MM.1S (cell line): ENCODE measurements at regions not wholly inside any gene's neighbourhood (a gene's known extent, or its start where the extent isn't known, plus 50 kb on each side); places are given as distances from the start of the nearest gene placed in this dataset.

Experiments
- DNase-seq: peaks from one replicate; pipeline ENCODE4 v3.0.0-alpha.2; 2015
- H2AFZ ChIP-seq: fragments of 300-600 bp; sonication (generic); 2 replicates; pipeline ENCODE4 v1.6.0; 2016; ENCODE audit warnings: antibody characterized with exemption, low read length
- H3F3A ChIP-seq: fragments of 300-600 bp; sonication (generic); 2 replicates; pipeline ENCODE4 v1.6.1; 2016; ENCODE audit warnings: mild to moderate bottlenecking, antibody characterized with exemption, low read length, moderate library complexity, mixed read lengths; ENCODE audit not compliant: insufficient read depth
- H3K27ac ChIP-seq: fragments of 300-600 bp; sonication (generic); 2 replicates; pipeline ENCODE4 v1.5.1; 2016; ENCODE audit warnings: mild to moderate bottlenecking, low read length
- H3K27me3 ChIP-seq: fragments of 300-600 bp; sonication (generic); replicated peaks from 2 replicates; pipeline ENCODE4 v1.6.0; 2016; ENCODE audit warnings: low read length; ENCODE audit not compliant: insufficient read depth
- H3K36me3 ChIP-seq: fragments of 300-600 bp; sonication (generic); replicated peaks from 2 replicates; pipeline ENCODE4 v1.6.1; 2016; ENCODE audit warnings: mild to moderate bottlenecking, low read length, mixed read lengths; ENCODE audit not compliant: insufficient read depth
- H3K4me1 ChIP-seq: fragments of 300-600 bp; sonication (generic); 2 replicates; pipeline ENCODE4 v1.6.1; 2016; ENCODE audit warnings: low read length, mixed read lengths
- H3K4me2 ChIP-seq: fragments of 300-600 bp; sonication (generic); 2 replicates; pipeline ENCODE4 v1.6.0; 2016; ENCODE audit warnings: low read depth, low read length
- H3K4me3 ChIP-seq: fragments of 300-600 bp; sonication (generic); 2 replicates; pipeline ENCODE4 v1.5.1; 2016; ENCODE audit warnings: low read length, mixed read lengths
- H3K79me2 ChIP-seq: fragments of 300-600 bp; sonication (generic); 2 replicates; pipeline ENCODE4 v1.6.1; 2016; ENCODE audit warnings: mixed run types, low read length, mixed read lengths
- H3K9ac ChIP-seq: fragments of 300-600 bp; sonication (generic); 2 replicates; pipeline ENCODE4 v1.6.1; 2016; ENCODE audit warnings: low read length, mixed read lengths
- H3K9me2 ChIP-seq: fragments of 300-600 bp; sonication (generic); replicated peaks from 2 replicates; pipeline ENCODE4 v1.6.1; 2016; ENCODE audit warnings: mild to moderate bottlenecking, low read length, mixed read lengths; ENCODE audit not compliant: insufficient read depth
- H3K9me3 ChIP-seq: fragments of 300-600 bp; sonication (generic); replicated peaks from 2 replicates; pipeline ENCODE4 v1.6.1; 2016; ENCODE audit warnings: mild to moderate bottlenecking, low read length, mixed read lengths; ENCODE audit not compliant: insufficient read depth
- H4K20me1 ChIP-seq: fragments of 300-600 bp; sonication (generic); 2 replicates; pipeline ENCODE4 v1.6.1; 2016; ENCODE audit warnings: mild to moderate bottlenecking, low read length, moderate library complexity, mixed read lengths; ENCODE audit not compliant: insufficient read depth
- CTCF ChIP-seq: fragments of 300-600 bp; sonication (generic); IDR thresholded peaks from 2 replicates; pipeline ENCODE4 v1.5.1; 2016; ENCODE audit warnings: antibody characterized with exemption, low read length, mixed read lengths
- EZH2 ChIP-seq: fragments of 300-600 bp; sonication (generic); optimal IDR thresholded peaks from 2 replicates; pipeline ENCODE3; 2017; ENCODE audit warnings: low read depth, mild to moderate bottlenecking, antibody characterized with exemption, low read length, mixed read lengths
- EZH2phosphoT487 ChIP-seq: fragments of 300-600 bp; sonication (generic); IDR thresholded peaks from 2 replicates; pipeline ENCODE4 v1.6.1; 2018; ENCODE audit warnings: antibody characterized with exemption, low read length

- Histone ChIP-seq H3K9ac (no peak overlapping the region), H3K4me3 (no peak overlapping the region), H3K27ac (no peak overlapping the region), H3K9me2 (no peaks in the 10 kb centered on the region), H3K9me3 (no peaks in the 10 kb centered on the region), H3K36me3 (no peaks in the 10 kb centered on the region), H3K79me2 (no peaks in the 10 kb centered on the region), H3F3A (no peaks in the 10 kb centered on the region), H4K20me1 (no peaks in the 10 kb centered on the region), H2AFZ (no peak overlapping the region), H3K4me1 (no peaks in the 10 kb centered on the region), H3K4me2 (no peak overlapping the region), H3K27me3 (no peaks in the 10 kb centered on the region)
- no peak for DNase-seq
- TF ChIP-seq CTCF, result no peak
- no peak for TF ChIP-seq EZH2phosphoT487
- no peak for TF ChIP-seq EZH2
These were observed 1632.8 kb upstream of the CELF4 start for GRCh38 chr18:39198376-39198775.

GRCh38 chr18:39191931-39192330, 1626.3 kb upstream of the CELF4 start:
- Histone ChIP-seq H3K4me2 (no peak overlapping the region), H3K9me3 (no peaks in the 10 kb centered on the region), H3K4me3 (no peak overlapping the region), H3K27me3 (no peaks in the 10 kb centered on the region), H3F3A (no peaks in the 10 kb centered on the region), H3K4me1 (no peaks in the 10 kb centered on the region), H3K9ac (no peak overlapping the region), H4K20me1 (no peaks in the 10 kb centered on the region), H3K36me3 (no peaks in the 10 kb centered on the region), H2AFZ (no peak overlapping the region), H3K27ac (no peak overlapping the region), H3K79me2 (no peaks in the 10 kb centered on the region), H3K9me2 (no peaks in the 10 kb centered on the region)
- DNase-seq, result no peak
- TF ChIP-seq EZH2 (no peak), EZH2phosphoT487 (no peak), CTCF (no peak)

DNA sequence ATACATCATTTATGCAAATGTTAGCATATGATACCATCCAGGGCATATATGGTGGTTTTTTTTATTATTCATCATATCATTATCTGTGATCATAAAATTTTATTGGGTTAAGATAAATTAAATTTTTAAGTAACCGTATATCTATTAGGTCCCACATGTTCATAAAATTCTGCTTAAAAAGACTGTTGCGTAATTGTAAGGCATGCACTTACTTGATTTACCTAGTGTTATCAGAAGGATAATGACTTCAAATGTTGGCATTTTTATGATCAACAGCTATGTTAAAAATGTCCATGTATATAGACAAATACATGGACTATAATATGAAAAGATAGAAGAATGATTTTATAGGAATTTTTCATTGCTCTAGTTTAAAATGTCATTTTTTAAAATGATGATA, 1625.5 kb upstream of the CELF4 start:
- H3F3A ChIP-seq, result no peaks in the 10 kb centered on the region

More for the DNA sequence above, 1625.5 kb upstream of the CELF4 start:
- H3K9ac ChIP-seq, result no peak overlapping the region
- no peaks in the 10 kb centered on the region for H3K36me3 ChIP-seq
- no peaks in the 10 kb centered on the region for H3K9me2 ChIP-seq
- no peaks in the 10 kb centered on the region for H4K20me1 ChIP-seq
- no peak overlapping the region for H3K4me3 ChIP-seq
- no peak for DNase-seq
- H3K27me3 ChIP-seq, result no peaks in the 10 kb centered on the region
- TF ChIP-seq EZH2 (no peak), CTCF (no peak), EZH2phosphoT487 (no peak)
- no peak overlapping the region for H2AFZ ChIP-seq
- H3K9me3 ChIP-seq, result no peaks in the 10 kb centered on the region
- no peaks in the 10 kb centered on the region for H3K4me1 ChIP-seq
- no peak overlapping the region for H3K27ac ChIP-seq
- H3K4me2 ChIP-seq, result no peak overlapping the region
- H3K79me2 ChIP-seq, result no peaks in the 10 kb centered on the region
